ENCODE measurements at regions not wholly inside any gene's neighbourhood (a gene's known extent, or its start where the extent isn't known, plus 50 kb on each side); places are given as distances from the start of the nearest gene placed in this dataset.
"Not testable (repeated sequence)": the region's sequence is repeated elsewhere in the genome, so short reads cannot be mapped to it uniquely, and the experiment has no call there.

DNA sequence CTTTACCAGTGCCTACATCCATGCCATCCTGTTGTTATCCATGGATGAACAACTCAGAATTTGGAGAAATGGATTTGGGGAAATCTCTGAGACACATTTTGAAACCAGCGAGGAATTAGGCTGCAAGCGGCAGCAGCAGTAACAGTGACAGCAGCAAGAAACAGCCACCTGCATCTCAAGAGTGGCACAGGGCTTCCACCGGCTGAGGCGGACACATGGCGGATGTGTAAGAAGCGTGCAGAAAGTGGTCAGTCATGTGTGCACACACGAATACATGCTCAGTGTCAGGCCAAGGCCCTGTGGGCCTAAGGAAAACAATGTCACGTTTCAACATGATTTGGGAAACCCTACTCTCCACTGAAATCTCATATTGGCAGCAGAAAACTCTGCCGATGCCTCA, 344.0 kb downstream of the ANAPC1 start:
- H3K9me3 Mint-ChIP-seq; intact Hi-C loops (cut with micrococcal nuclease); H3K4me3 Mint-ChIP-seq; DNase-seq; H3K27ac Mint-ChIP-seq; H3K36me3 Mint-ChIP-seq (ENCODE audit: low read depth); CTCF ChIA-PET; H3K4me1 Mint-ChIP-seq (ENCODE audit: low read depth): not testable (repeated sequence)
- H3K27me3 Mint-ChIP-seq (ENCODE audit: low read depth), result peaks cover 11% of the 10 kb centered on the region

DNA sequence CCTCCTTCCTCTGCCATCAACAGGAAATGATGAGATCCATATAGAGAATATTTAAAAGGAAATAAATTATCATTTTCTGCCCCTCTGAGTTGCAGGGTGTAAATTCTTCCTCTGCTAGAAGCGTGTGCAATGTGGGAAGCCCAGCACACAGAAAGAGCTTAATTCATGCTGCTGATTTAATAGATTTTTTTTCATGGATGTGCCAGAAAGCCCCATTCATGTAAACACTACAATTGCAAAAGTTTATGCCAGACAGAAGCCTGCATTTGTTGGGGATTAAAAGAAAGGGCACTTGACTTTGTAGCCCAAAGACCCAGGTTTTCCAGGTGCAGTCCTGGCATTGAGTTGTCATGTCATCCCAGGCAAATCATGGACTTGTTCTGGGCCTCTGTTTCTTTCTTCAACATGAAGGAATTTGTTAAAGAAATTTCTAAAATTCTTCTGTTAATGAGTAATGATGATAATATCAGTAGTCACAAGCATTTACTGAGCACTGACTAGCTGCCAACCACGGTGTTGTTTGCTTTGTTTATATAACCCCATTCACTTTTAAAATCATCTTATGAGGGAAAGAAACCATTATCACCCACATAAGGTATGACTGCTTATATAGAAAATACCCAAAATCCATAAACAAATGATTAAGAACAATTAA, 341.7 kb downstream of the ANAPC1 start:
- H3K9me3 Mint-ChIP-seq; CTCF ChIA-PET; DNase-seq; H3K36me3 Mint-ChIP-seq (ENCODE audit: low read depth); H3K4me1 Mint-ChIP-seq (ENCODE audit: low read depth); H3K4me3 Mint-ChIP-seq; H3K27ac Mint-ChIP-seq; intact Hi-C loops (cut with micrococcal nuclease); H3K27me3 Mint-ChIP-seq (ENCODE audit: low read depth): not testable (repeated sequence)

DNA sequence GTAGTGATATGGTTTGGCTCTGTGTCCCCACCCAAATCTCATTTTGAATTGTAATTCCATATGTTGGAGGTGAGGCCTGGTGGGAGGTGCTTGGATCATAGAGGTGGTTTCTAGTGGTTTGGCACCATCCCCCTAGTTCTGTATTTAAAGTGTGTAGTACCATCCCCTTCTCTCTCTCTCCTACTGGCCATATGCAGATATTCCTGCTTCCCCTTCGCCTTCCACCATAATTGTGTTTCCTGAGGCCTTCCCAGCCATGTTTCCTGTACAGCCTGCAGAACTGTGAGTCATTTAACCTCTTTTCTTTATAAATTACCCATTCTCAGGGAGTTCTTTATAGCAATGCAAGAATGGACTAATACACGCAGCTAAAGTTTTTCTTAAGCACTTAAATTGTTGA, 340.0 kb downstream of the ANAPC1 start:
- H3K27me3 Mint-ChIP-seq (ENCODE audit: low read depth); CTCF ChIA-PET; intact Hi-C loops (cut with micrococcal nuclease); DNase-seq; H3K27ac Mint-ChIP-seq; H3K36me3 Mint-ChIP-seq (ENCODE audit: low read depth); H3K4me3 Mint-ChIP-seq; H3K9me3 Mint-ChIP-seq; H3K4me1 Mint-ChIP-seq (ENCODE audit: low read depth): not testable (repeated sequence)

DNA sequence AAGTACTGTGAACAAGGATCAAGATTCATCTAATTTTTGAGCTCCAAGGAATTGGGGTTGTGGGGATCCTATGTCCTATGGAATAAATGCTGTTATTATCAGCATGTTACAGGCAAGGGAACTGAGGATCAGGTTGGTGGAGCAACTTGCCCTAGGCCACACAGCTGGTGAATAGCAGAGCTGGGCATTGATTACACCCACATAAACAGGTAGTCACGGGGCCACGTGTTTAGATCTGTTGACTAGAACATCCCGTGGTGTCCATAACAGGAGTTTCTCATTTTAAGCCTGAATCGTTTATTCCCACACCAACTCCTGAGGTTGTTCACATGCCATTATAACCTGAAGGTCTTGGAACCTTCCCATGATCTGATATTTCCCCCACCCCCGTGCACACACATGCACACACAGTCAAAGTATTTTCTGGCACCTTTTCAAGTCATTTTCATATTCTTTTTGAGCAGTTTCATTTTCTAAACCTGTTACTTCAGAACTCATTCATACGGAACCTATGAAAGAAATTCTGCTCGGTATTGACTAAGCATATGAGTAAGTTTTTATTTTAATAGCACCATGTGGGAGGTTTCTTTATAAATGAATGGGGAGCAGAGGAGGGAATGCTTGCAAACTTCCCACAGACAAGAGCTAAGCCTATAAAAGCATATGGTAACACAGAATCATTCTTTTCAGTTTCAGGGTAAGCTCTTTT, 338.1 kb downstream of the ANAPC1 start:
- H3K4me3 Mint-ChIP-seq; intact Hi-C loops (cut with micrococcal nuclease); H3K36me3 Mint-ChIP-seq (ENCODE audit: low read depth); H3K9me3 Mint-ChIP-seq; H3K27ac Mint-ChIP-seq; H3K4me1 Mint-ChIP-seq (ENCODE audit: low read depth); H3K27me3 Mint-ChIP-seq (ENCODE audit: low read depth); CTCF ChIA-PET: not testable (repeated sequence)
- DNase-seq, result peak; percentile 15

DNA sequence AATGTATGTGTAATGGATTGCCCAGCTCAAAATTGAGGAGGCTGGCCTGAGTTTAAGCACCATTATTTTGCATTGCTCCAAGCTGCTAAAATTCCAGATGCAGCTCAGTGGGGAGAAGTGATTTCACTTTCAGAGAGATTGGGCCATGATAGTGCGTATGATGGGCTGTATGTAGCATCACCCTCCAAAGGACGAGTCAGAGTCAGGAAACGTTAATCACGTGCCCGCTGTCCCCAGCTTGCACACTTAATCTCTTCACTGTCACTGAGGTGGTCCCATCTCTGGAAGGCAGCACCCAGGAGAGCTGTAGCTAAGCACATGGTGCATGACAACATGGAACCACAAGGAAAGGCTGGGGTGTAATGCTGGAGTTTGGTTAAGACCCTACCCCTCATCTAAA, 337.4 kb downstream of the ANAPC1 start:
- H3K9me3 Mint-ChIP-seq; H3K36me3 Mint-ChIP-seq (ENCODE audit: low read depth); H3K4me3 Mint-ChIP-seq; DNase-seq; intact Hi-C loops (cut with micrococcal nuclease); H3K27ac Mint-ChIP-seq; H3K27me3 Mint-ChIP-seq (ENCODE audit: low read depth); CTCF ChIA-PET; H3K4me1 Mint-ChIP-seq (ENCODE audit: low read depth): not testable (repeated sequence)

DNA sequence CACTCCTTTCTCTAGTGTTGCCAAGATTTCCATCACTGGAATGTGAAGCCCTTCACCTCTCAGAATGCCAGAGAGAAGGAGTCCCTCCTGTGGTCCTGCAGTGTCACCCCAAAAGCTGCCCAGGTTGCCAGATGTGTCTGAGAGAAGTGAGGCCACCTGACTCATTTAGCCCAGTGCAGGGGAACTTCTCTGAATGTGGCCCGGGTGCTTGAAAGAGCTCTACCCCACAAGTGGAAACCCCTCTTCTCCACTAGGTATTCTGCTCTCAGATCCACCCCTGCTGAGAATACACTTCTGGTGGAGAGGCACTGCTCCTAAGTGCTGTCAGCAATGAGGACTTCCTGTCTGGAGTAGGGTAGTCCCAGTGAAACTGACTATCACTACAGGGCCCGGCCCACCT, 334.8 kb downstream of the ANAPC1 start:
- H3K27me3 Mint-ChIP-seq (ENCODE audit: low read depth); CTCF ChIA-PET; H3K9me3 Mint-ChIP-seq; H3K36me3 Mint-ChIP-seq (ENCODE audit: low read depth); intact Hi-C loops (cut with micrococcal nuclease); H3K4me1 Mint-ChIP-seq (ENCODE audit: low read depth); DNase-seq; H3K27ac Mint-ChIP-seq; H3K4me3 Mint-ChIP-seq: not testable (repeated sequence)

DNA sequence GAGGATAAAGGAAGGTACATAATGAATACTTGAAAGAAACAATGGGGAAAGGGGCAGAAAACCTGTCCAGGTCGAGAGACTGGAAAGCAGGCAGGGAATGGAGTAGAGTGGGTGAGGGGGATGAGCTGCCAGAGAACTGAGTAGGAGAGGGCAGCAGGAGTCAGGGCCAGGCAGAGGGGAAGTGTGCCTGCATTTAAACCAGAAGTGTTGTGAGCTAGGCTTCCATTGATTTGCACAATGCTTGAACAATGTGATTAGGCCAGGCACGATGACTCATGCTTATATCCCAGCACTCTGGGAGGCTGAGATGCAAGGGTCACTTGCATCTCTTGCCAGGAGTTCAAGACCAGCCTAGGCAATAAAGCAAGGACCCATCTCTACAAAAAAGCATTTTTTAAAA, 332.6 kb downstream of the ANAPC1 start:
- intact Hi-C loops (cut with micrococcal nuclease); DNase-seq; H3K36me3 Mint-ChIP-seq (ENCODE audit: low read depth); H3K4me1 Mint-ChIP-seq (ENCODE audit: low read depth); H3K4me3 Mint-ChIP-seq; H3K27me3 Mint-ChIP-seq (ENCODE audit: low read depth); H3K27ac Mint-ChIP-seq; CTCF ChIA-PET; H3K9me3 Mint-ChIP-seq: not testable (repeated sequence)

DNA sequence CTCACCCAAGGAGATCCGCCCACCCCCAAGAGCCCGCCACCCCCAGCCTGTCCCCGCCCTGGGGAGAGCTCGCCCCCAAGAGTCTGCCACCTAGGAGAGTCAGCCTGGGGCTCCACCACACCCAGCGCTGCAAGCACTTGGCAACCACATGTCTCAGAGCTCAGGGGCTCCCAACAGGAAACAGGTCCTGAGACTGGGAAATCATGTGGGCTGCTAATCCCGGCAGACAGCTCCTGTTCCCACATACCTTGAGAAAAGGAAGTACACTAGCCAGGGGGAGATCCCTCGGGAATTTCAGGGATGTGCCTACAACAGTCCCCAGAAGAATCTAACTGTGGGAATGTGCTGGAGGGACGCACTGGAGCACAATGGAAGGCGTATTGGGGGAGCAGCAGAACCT, 331.4 kb downstream of the ANAPC1 start:
- H3K27ac Mint-ChIP-seq; H3K27me3 Mint-ChIP-seq (ENCODE audit: low read depth); H3K4me1 Mint-ChIP-seq (ENCODE audit: low read depth); CTCF ChIA-PET; H3K4me3 Mint-ChIP-seq; H3K36me3 Mint-ChIP-seq (ENCODE audit: low read depth); intact Hi-C loops (cut with micrococcal nuclease); H3K9me3 Mint-ChIP-seq; DNase-seq: not testable (repeated sequence)

DNA sequence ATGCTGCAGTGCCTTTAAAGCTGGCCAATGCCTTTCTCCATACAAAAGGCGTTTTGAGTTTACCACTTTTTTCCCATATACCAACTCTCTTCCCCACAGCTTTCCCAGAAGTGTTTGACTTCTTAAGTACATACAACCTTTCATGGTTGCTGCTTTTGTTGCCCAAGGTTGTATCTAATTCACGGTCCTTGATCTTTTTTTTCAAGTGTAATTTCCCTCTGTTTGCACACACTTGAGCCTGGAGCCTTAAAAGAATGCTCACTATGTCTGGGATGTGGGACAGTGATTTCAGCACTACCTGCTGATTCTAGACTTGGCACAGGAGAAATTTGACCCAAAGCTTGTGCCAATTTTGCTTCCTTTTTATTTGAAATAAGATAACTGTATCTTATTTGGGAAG, 324.7 kb downstream of the ANAPC1 start:
- H3K27me3 Mint-ChIP-seq (ENCODE audit: low read depth); CTCF ChIA-PET; DNase-seq; H3K4me3 Mint-ChIP-seq; H3K4me1 Mint-ChIP-seq (ENCODE audit: low read depth); intact Hi-C loops (cut with micrococcal nuclease); H3K36me3 Mint-ChIP-seq (ENCODE audit: low read depth); H3K27ac Mint-ChIP-seq; H3K9me3 Mint-ChIP-seq: not testable (repeated sequence)

DNA sequence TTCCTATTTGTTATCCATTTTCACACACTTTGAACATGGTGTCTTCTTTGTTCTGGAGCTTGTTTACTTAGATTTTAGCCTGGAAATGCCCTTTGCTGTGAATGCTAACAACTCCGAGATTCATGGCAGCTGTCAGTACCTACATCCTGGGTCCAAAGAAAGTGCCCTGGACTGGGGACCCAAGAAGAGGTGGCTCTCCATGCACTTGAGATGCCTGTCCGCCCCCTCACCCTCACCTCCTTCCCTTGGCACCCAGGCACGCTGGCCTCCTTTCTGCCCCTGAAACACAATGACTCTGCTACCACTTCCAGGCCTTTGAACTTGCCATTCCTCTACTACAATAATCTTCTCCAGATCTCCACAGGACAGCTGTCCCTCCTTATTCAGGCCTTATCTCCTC, 324.2 kb downstream of the ANAPC1 start:
- H3K9me3 Mint-ChIP-seq; H3K36me3 Mint-ChIP-seq (ENCODE audit: low read depth); DNase-seq; H3K4me1 Mint-ChIP-seq (ENCODE audit: low read depth); H3K4me3 Mint-ChIP-seq; CTCF ChIA-PET; H3K27ac Mint-ChIP-seq; intact Hi-C loops (cut with micrococcal nuclease); H3K27me3 Mint-ChIP-seq (ENCODE audit: low read depth): not testable (repeated sequence)

DNA sequence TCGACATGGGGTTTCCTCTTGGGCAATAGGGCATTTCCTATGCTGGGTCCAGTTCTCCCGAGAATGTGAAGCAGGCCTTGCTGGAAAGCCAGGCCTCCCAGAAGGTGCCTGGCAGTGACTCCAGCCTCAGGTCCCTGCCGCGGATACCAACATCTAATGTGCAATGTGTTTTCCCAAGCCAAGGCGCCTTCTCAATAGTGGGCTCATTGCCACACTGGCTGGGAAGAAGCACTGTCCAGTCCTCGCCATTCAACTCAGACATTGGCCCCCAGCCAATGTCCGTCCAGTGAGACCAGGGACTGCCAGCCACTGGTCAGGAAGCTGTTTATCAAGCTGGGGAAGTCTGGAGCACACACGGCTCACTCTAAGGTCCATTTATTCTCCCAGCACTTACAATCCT, 317.9 kb downstream of the ANAPC1 start:
- H3K4me3 Mint-ChIP-seq, result not testable (repeated sequence)

DNA sequence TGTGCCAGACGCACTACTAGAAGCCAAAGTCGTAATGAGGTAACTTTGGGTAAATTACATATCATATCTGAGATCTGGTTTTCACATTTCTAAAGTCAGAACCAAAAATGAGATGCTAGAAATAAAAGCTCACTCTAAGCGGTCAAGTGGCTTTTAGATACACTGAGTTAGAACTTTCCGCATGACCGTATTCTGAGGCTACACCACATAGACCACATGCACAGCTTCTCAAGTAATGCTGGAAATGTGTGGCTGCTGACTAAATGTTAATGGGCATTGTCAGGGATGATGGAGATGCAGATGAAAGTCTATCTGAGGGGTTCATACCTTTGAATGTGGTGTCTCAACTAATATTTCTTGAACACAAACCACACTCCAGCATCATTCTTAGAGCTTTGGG, 316.8 kb downstream of the ANAPC1 start:
- H3K36me3 Mint-ChIP-seq (ENCODE audit: low read depth); H3K27me3 Mint-ChIP-seq (ENCODE audit: low read depth); H3K4me3 Mint-ChIP-seq; DNase-seq; H3K4me1 Mint-ChIP-seq (ENCODE audit: low read depth); intact Hi-C loops (cut with micrococcal nuclease); CTCF ChIA-PET; H3K9me3 Mint-ChIP-seq; H3K27ac Mint-ChIP-seq: not testable (repeated sequence)

More for the DNA sequence above, 317.9 kb downstream of the ANAPC1 start:
- H3K9me3 Mint-ChIP-seq; DNase-seq; H3K27ac Mint-ChIP-seq; H3K36me3 Mint-ChIP-seq (ENCODE audit: low read depth); intact Hi-C loops (cut with micrococcal nuclease); CTCF ChIA-PET; H3K27me3 Mint-ChIP-seq (ENCODE audit: low read depth); H3K4me1 Mint-ChIP-seq (ENCODE audit: low read depth): not testable (repeated sequence)

DNA sequence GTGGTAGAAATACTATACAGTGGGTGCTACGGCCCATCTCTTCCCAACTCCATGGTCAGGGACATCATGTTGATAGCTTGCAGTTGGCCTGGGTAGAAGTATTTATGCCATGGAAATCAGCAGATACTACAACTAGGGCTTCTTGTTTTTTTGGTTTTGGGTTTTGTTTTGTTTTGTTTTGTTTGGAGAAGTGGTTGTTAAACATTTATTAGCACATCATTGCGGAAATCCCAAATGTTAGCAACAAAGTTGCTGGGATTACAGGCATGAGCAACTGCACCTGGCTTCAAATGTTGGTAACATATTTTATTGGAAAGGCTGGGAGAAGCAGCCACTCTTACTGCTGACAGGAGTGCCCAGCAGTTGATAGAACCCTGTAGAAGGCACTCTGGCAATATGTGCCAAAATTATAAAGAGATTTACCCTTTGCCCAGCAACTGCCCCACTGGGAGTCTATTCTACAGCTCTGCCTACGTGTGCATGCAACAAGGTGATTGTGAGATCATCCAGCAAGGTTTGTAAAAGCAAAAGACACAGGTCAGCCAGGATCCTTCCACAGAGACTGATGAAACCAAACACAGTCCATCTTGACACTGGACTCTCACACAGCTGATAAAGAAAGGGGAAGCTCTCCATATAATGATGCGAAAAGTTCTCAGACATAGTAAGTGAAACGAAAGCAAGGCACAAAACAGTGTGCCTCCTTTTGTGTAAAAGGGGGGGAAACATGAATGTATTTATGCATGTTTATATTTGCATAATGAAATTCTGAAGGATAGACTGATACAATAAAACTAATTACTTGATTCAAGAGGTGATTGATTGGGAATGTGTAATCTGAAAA, 314.4 kb downstream of the ANAPC1 start:
- H3K9me3 Mint-ChIP-seq; DNase-seq; intact Hi-C loops (cut with micrococcal nuclease); CTCF ChIA-PET; H3K36me3 Mint-ChIP-seq (ENCODE audit: low read depth); H3K4me1 Mint-ChIP-seq (ENCODE audit: low read depth); H3K4me3 Mint-ChIP-seq; H3K27me3 Mint-ChIP-seq (ENCODE audit: low read depth); H3K27ac Mint-ChIP-seq: not testable (repeated sequence)
